ENCODE measurements at regions not wholly inside any gene's neighbourhood (a gene's known extent, or its start where the extent isn't known, plus 50 kb on each side); places are given as distances from the start of the nearest gene placed in this dataset.

- no peak for TF ChIP-seq CTCF (conservative IDR thresholded peaks at IDR 0.05; ENCODE audit: low read length)
- no peak for TF ChIP-seq EZH2phosphoT487 (IDR thresholded peaks at IDR 0.05; ENCODE audit: borderline replicate concordance)
Observed at GRCh38 chr2:234328444-234328990, 168.4 kb downstream of the ARL4C start.

Measured in Loucy (cell line).